HG03354 (cell line): ENCODE measurements at regions not wholly inside any gene's neighbourhood (a gene's known extent, or its start where the extent isn't known, plus 50 kb on each side); places are given as distances from the start of the nearest gene placed in this dataset.
"Not testable (repeated sequence)": the region's sequence is repeated elsewhere in the genome, so short reads cannot be mapped to it uniquely, and the experiment has no call there.

Experiments used
- ATAC-seq: cut with Tn5 transposase; IDR thresholded peaks from one replicate; pipeline ENCODE4 v1.9.1; 2021; ENCODE audit warnings: mild to moderate bottlenecking; ENCODE audit not compliant: unreplicated experiment, poor library complexity, severe bottlenecking

- ATAC-seq: not testable (repeated sequence)
These were observed 111.4 kb upstream of the MAP2 start for GRCh38 chr2:209312450-209312849.

GRCh38 chr2:209314653-209315052, 109.2 kb upstream of the MAP2 start:
- no peak for ATAC-seq

- ATAC-seq: no peak
These were observed 107.7 kb upstream of the MAP2 start for GRCh38 chr2:209316141-209316540.

GRCh38 chr2:209321076-209321475, 102.8 kb upstream of the MAP2 start:
- ATAC-seq: no peak

GRCh38 chr2:209321581-209321980, 102.3 kb upstream of the MAP2 start:
- no peak for ATAC-seq

GRCh38 chr2:209322041-209322440, 101.8 kb upstream of the MAP2 start:
- ATAC-seq: no peak

- no peak for ATAC-seq
These were observed 100.8 kb upstream of the MAP2 start for GRCh38 chr2:209322905-209323512.

- ATAC-seq: no peak
These were observed 100.1 kb upstream of the MAP2 start for GRCh38 chr2:209323738-209324137.

- no peak for ATAC-seq
These were observed 99.6 kb upstream of the MAP2 start for GRCh38 chr2:209324281-209324680.

GRCh38 chr2:209331291-209331844, 92.5 kb upstream of the MAP2 start:
- ATAC-seq: peak; percentile 51

GRCh38 chr2:209334188-209335017, 89.4 kb upstream of the MAP2 start:
- ATAC-seq: peak; percentile 91

- no peak for ATAC-seq
These were observed 83.3 kb upstream of the MAP2 start for GRCh38 chr2:209340522-209340921.

GRCh38 chr2:209344349-209344748, 79.5 kb upstream of the MAP2 start:
- no peak for ATAC-seq

GRCh38 chr2:209348433-209348832, 75.4 kb upstream of the MAP2 start:
- no peak for ATAC-seq

- ATAC-seq: no peak
These were observed 72.2 kb upstream of the MAP2 start for GRCh38 chr2:209351636-209352035.

GRCh38 chr2:209358992-209359391, 64.9 kb upstream of the MAP2 start:
- ATAC-seq: no peak

GRCh38 chr2:209367075-209367747, 56.6 kb upstream of the MAP2 start:
- ATAC-seq: no peak

- ATAC-seq: no peak
These were observed 55.4 kb upstream of the MAP2 start for GRCh38 chr2:209368406-209368805.

- ATAC-seq: peak; percentile 85
These were observed 54.9 kb upstream of the MAP2 start for GRCh38 chr2:209368914-209369313.

GRCh38 chr2:209369656-209370055, 54.2 kb upstream of the MAP2 start:
- ATAC-seq: no peak

GRCh38 chr2:209371407-209371806, 52.4 kb upstream of the MAP2 start:
- no peak for ATAC-seq
